ENCODE measurements at regions not wholly inside any gene's neighbourhood (a gene's known extent, or its start where the extent isn't known, plus 50 kb on each side); places are given as distances from the start of the nearest gene placed in this dataset.

DNA sequence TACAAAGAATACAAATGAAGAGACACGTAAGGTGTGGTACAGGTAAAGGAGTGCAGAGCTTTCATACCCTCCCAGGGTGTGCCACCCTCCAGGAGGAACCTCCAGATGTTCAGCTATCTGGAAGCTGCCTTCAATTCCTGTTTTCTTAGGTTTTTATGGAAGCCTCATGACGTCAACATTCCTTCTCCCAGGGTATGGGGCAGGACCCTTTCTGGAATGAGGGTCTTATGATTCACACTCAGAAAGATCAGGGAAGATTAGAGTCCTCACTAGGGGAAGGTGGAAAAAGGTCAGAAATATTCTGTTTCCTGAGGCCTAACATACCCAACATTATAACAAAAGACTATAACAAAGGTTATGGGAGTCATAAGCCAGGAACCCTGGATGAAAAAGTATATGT is 99.8 kb upstream of the PLCL2 start:
- Histone ChIP-seq H3K36me3 (ENCODE audit: control insufficient read depth, insufficient read depth, low read length) (no peaks in the 10 kb centered on the region), H3K27me3 (ENCODE audit: control insufficient read depth, insufficient read depth, low read length) (no peaks in the 10 kb centered on the region), H3K4me3 (ENCODE audit: low read depth, low read length) (no peak overlapping the region)
- ChIA-PET POLR2A (no interaction called here), CTCF (interaction anchor here (0.7 kb wide), 1 partner anchor 9 kb away, joined by 3 read pairs; no protein-coding TSS in a partner anchor)
- TF ChIP-seq, protein P1, sequence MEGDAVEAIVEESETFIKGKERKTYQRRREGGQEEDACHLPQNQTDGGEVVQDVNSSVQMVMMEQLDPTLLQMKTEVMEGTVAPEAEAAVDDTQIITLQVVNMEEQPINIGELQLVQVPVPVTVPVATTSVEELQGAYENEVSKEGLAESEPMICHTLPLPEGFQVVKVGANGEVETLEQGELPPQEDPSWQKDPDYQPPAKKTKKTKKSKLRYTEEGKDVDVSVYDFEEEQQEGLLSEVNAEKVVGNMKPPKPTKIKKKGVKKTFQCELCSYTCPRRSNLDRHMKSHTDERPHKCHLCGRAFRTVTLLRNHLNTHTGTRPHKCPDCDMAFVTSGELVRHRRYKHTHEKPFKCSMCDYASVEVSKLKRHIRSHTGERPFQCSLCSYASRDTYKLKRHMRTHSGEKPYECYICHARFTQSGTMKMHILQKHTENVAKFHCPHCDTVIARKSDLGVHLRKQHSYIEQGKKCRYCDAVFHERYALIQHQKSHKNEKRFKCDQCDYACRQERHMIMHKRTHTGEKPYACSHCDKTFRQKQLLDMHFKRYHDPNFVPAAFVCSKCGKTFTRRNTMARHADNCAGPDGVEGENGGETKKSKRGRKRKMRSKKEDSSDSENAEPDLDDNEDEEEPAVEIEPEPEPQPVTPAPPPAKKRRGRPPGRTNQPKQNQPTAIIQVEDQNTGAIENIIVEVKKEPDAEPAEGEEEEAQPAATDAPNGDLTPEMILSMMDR (IDR thresholded peaks at IDR 0.05; ENCODE audit: insufficient read depth, low read depth, low read length): no peak
- no peak for DNase-seq (ENCODE audit: low read depth)

DNA sequence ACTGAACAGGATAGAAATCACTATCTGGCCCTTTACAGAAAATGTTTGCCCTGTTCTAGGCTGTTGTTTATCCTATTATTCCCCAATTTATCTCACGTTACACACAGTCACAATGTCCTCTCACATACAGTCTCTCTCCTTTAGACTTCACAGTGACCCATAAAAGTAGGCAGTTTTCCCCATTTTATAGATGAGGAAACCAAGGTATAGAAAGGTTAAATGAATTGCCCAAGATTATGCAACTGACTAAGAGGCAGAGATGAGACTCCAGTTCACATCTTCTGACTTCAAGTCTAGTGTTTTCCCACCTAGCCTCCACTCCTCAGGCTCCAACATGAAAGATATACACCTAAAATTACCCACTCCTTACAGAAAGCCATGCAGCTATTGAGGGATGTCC is 99.3 kb upstream of the PLCL2 start:
- no peak for DNase-seq (ENCODE audit: low read depth)
- ChIA-PET CTCF (no interaction called here), POLR2A (no interaction called here)
- no peaks in the 10 kb centered on the region for H3K27me3 ChIP-seq (ENCODE audit: control insufficient read depth, insufficient read depth, low read length)
- no peak overlapping the region for H3K4me3 ChIP-seq (ENCODE audit: low read depth, low read length)
- no peaks in the 10 kb centered on the region for H3K36me3 ChIP-seq (ENCODE audit: control insufficient read depth, insufficient read depth, low read length)
- TF ChIP-seq, protein P1 (IDR thresholded peaks at IDR 0.05; ENCODE audit: insufficient read depth, low read depth, low read length): no peak

DNA sequence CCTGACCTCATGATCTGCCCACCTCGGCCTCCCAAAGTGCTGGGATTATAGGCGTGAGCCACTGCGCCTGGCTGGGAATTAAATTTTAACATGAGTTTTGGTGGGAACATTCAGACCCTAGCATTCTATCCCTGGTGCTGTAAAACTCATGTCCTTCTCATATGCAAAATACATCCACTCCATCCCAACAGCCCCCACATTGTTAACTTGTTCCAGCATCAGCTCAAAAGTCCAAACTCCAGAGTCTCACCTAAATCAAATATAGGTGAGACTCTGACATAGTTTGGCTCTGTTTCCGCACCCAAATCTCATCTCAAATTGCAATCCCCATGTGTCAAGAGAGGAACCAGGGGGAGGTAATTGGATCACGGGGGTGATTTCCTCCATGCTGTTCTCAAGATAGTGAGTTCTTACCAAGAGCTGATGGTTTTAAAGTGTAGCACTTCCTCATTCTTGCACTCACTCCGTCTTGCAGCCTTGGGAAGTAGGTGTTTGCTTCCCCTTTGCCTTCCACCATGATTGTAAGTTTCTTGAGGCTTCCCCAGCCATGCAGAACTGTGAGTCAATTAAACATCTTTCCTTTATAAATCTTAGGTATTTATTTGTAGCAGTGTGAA is 96.2 kb upstream of the PLCL2 start:
- ChIA-PET POLR2A (interaction anchor here (0.6 kb wide), 1 partner anchor 88 kb away, joined by 7 read pairs; no protein-coding TSS in a partner anchor), CTCF (no interaction called here)
- DNase-seq (ENCODE audit: low read depth): no peak
- TF ChIP-seq, protein P1 (IDR thresholded peaks at IDR 0.05; ENCODE audit: insufficient read depth, low read depth, low read length): no peak
- Histone ChIP-seq H3K4me3 (ENCODE audit: low read depth, low read length) (no peak overlapping the region), H3K27me3 (ENCODE audit: control insufficient read depth, insufficient read depth, low read length) (no peaks in the 10 kb centered on the region), H3K36me3 (ENCODE audit: control insufficient read depth, insufficient read depth, low read length) (no peaks in the 10 kb centered on the region)

DNA sequence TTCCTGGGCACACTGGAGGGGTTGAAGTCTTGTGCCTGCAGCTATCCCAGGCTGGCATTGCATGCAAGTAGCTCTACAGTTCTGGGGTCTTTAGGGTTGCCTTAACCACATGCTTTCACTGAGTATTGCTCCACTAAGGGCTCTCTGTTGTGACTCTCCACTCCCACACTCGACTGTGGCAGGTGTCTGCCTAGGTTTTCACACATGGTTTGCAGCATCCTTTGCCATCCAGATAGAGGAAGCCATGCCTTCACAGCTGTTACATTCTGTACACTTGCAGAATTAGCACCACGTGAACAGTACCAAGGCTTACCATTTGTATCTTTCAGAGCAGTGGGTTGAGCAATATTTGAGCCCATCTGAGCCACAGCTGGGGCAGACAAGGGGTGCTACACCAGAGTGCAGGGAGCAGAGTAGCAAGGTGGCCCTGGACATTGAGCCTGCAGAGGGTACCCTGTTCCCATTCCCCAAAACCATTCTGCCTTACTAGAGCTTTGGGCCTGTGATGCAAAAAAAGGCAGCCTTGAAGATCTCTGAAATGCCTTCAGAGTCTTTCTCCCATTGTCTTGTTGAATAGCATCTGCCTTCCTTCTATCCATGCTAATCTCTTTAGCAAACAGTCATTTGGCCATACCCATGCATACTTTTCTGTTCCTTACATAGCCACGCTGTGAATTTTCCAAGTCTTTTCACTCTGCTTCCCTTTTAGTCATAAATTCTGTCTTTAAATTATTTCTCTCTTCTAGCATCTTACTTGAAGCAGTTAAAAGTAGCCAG is 95.2 kb upstream of the PLCL2 start:
- CTCF ChIA-PET: no interaction called here
- Histone ChIP-seq H3K4me3 (ENCODE audit: low read depth, low read length) (no peak overlapping the region), H3K36me3 (ENCODE audit: control insufficient read depth, insufficient read depth, low read length) (no peaks in the 10 kb centered on the region), H3K27me3 (ENCODE audit: control insufficient read depth, insufficient read depth, low read length) (no peaks in the 10 kb centered on the region)
- TF ChIP-seq, protein P1 (IDR thresholded peaks at IDR 0.05; ENCODE audit: insufficient read depth, low read depth, low read length): no peak
- POLR2A ChIA-PET: interaction anchor here (0.6 kb wide), 1 partner anchor 89 kb away, joined by 7 read pairs; no protein-coding TSS in a partner anchor
- no peak for DNase-seq (ENCODE audit: low read depth)

DNA sequence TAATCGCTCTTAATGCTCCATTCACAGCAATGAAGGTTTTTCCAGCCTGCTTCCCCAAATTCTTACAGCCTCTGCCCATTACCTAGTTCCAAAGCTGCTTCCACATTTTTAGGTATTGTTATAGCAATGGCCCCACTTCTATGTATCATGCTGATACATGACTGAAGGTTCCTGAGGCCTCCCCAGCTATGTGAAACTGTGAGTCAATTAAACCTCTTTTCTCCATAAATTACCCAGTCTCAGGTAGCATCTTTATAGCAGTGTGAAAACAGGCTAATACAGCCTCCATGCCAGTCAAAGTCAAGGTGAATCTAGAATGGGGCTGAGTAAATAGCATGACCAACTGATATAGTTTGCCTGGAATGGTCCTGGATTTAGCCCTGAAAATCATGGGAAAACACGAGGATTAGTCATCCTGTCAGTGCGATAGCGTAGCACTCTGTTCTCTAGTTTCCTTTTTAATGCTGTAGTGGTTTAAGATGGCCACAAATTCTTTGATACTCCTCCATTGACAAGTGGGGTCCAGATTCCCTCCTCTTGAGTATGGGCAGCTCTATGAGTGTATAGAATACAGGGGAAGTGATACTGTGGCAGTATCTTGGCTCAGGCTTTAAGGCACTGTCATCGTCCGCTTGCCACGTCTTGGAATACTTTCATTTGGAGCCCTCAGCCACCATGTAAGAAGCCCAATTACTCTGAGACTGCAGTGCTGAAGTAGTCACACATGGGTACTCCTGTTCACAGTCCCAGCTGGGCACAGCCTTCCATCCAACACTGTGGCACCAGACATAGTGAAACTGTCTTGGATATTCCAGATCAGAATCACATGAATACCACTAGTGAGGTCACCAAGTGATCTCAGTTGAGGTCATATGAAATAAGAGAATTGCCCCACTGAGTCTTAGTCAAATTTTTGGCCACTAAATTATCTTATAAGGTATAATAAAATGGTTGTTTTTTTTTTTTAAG is 94.0 kb upstream of the PLCL2 start:
- ChIA-PET POLR2A (no interaction called here), CTCF (no interaction called here)
- Histone ChIP-seq H3K36me3 (ENCODE audit: control insufficient read depth, insufficient read depth, low read length) (no peaks in the 10 kb centered on the region), H3K4me3 (ENCODE audit: low read depth, low read length) (no peak overlapping the region), H3K27me3 (ENCODE audit: control insufficient read depth, insufficient read depth, low read length) (no peaks in the 10 kb centered on the region)
- TF ChIP-seq, protein P1 (IDR thresholded peaks at IDR 0.05; ENCODE audit: insufficient read depth, low read depth, low read length): no peak
- no peak for DNase-seq (ENCODE audit: low read depth)
